HG03558 (cell line): ENCODE measurements at regions not wholly inside any gene's neighbourhood (a gene's known extent, or its start where the extent isn't known, plus 50 kb on each side); places are given as distances from the start of the nearest gene placed in this dataset.

Experiments used
- ATAC-seq: cut with Tn5 transposase; IDR thresholded peaks from one replicate; pipeline ENCODE4 v1.9.1; 2021; ENCODE audit warnings: moderate number of reproducible peaks; ENCODE audit not compliant: unreplicated experiment; ENCODE audit errors: extremely low read depth

DNA sequence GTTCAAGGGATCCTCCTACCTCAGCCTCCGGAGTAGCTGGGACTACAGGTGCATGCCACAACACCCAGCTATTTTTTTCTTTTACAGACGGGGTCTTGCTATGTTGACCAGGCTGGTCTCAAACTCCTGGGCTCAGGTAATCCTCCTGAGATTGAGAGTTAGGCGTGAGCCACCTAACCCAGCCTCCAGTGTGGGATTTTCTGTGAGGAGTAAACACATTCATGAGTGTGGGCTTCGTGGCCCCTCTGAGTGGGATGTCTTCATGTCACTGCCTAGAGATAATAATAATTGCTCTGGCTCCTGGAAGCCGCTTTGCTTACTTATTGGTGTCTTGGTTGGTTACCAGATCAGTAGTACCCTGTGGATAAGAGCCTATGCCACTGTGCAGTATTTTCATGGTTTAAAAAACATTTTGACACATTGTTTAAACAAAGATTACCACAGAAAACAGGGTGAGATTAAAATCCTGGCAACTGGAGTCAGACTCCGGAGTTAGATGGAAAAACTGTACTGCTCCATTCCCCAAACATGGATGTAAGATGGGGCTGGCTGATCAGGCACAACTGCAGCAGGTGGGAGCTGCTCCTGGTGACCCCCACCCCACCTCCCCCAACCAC, 159.1 kb upstream of the RAB4A start:
- no peak for ATAC-seq

DNA sequence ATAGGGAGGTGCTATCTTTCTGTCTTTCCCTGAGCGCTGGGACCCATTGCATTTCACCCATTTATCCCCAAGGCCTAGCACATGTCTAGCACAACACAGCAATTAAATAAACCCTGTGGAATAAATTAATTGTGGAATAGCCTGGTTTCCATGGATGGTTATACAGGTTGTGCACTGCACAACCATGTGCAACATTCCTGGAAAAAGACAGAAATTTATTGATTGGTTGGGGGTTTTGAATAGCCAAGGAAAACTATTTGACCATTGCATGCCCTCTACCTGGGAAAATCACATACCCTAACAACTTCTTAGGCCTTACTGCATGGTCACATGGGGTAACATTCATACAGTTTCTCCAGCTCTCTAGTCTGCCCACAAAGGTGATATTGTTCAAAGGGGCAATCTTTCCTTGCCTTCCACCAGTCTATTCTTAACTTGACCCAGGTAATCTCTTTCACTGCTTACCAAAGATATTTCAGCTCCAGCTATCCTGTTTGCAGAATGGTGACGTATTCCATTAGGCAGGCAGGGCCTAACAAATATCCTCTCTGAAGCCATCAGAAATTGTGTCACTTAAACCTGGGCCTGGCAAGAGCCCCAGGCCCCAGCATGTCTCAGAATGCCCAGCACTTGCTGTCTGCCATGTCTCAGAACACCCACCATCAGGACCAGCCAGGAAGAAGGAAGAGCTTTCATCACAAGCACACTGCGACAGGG, 157.9 kb upstream of the RAB4A start:
- ATAC-seq: no peak

DNA sequence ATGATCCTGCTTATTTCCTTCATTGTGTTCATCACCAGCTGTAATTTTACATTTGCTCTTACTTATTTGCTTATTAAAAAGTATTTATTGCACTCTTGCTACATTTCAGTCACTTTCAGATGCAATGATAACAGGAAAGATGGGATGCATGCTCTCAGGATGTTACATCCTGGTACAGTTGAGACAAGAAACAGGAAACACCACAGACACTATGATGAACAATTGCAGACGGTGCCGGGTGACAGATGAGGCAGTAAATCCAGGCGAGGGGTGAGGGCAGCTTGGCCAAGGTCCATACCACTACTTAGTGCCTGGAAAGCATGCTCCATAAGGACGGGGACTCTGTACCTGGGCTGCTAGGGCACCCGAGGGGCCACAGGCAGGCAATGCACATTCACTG, 156.6 kb upstream of the RAB4A start:
- no peak for ATAC-seq

DNA sequence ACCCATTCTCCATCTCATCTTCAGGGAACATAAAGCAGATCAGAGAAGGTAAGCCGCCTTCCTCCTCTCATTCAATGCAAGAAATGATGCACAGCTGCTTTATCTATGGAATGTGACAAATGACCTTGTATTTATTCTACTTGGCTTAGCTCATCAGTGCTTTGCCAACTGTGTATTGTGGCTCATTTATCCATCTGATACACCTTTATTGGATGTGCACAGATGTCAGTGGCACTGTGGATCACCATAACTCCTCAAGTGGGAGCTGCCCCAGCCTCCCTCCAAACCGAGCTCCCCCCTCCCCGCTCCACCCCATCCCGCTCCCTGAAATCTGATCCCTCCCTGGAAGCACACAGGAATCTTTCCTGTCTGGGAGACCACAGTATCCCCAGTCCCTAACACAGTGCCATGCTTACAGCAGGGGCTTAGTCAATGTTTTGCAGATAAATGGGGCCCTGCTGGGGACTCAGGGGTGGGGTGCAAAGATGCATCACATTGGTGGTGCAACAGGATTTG, 156.0 kb upstream of the RAB4A start:
- no peak for ATAC-seq

DNA sequence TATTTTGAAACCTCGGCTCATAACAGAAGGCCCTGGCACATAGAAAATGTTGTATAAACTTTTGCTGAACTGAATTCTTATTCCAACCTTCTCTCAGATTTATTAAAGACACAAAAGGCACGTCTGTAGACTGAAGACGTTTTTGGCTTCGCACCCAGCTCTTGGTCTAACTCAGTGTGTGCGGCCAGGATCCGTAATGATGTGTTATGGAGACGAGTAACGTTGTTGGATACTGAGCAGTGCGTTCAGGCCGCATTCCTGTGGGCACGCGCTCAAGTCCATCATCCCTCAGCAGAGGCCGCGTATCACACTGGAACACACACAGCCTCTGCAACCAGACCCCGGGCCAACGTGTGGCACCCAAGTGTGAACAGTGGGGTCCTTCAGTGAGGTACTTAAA, 154.8 kb upstream of the RAB4A start:
- ATAC-seq: no peak

DNA sequence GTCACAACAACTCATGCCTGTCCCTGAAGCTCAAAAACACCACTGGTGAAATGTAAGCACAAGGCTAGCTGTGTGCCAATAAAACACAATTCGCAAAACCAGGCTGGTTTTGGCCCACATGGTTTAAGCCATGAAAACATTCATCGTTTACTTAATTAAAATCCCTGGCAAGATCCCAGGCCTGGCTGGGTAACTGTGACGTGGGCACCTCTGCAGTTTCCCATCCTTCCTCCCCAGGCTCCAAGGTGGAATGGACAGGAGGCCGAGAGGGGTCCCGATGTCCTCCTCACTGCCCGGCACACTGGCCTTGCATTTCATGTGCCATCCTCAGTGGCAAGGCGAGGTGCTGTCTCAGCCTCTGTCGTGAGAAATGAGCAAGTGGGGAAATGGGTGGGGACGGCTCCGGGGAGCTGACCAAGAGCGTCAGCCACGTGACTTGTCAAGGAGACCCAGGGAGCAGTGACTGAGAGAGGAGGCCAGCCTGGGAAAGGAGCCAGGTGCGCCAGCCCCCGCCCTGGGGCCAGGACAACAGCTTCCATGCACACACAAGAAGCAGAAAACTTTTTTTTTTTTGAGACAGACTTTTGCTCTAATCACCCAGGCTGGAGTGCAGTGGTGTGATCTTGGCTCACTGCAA, 153.1 kb upstream of the RAB4A start:
- no peak for ATAC-seq

DNA sequence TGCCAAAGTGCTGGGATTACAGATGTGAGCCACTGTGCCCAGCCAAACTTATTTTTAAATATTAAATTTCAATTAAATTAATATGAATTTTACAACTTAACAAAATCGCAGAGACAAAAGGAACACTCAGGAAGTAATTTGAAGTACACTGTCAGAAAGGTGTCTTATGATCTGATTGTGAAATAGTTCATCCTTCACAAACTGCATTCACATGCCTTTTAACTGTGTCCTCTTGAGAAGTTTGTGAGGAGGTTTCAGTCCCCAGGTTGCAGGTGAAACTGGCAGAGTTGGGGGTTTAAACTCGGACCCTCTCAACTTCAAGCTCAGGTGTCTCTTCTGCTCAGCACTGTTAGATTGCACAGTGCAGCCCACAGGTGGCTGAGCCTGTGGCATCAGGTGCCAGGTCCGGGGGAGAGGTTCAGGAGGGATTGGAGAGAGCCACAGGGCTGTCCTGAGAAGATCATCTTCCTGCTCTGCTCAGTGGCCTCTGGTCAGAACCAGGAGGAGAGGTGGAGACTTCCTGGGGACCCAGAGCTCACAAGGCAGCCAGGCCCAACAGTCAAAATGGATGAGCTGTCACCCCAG, 152.3 kb upstream of the RAB4A start:
- no peak for ATAC-seq

DNA sequence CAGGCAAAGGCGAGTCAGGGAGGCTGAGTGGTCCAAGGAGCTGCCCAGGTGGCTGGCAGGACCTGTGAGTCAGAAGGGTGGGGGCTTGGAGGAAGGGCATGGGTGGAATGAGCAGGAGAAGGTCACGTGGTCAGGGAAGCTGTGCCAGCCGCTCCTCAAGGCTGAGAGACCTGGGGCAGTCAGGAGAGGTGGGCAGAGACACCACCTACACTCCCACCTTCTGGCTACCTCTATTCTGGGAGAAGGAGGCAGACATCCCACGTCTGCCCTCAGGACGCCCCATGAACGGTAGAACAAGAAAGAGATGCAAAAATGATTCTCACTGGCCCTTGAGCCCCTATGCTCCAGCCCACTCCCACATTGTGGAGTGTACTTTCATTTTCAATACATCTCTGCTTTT, 151.8 kb upstream of the RAB4A start:
- no peak for ATAC-seq

DNA sequence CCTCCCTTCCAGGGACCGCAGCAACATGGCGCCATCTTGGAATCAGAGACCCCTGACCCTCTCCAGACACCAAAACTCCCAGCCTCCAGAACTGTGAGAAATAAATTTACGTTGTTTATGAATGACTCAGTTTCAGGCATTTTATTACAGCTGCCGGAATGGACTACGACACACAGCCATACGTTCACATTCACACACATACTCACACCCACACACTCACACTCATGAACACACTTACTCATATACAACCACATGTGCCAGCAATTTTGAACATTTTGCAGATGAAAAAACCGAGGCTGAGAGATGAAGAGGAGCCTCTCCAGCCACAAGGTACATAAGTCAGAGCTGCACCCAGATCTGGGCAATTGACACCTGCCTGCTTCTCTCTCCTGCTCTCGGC, 151.0 kb upstream of the RAB4A start:
- no peak for ATAC-seq

DNA sequence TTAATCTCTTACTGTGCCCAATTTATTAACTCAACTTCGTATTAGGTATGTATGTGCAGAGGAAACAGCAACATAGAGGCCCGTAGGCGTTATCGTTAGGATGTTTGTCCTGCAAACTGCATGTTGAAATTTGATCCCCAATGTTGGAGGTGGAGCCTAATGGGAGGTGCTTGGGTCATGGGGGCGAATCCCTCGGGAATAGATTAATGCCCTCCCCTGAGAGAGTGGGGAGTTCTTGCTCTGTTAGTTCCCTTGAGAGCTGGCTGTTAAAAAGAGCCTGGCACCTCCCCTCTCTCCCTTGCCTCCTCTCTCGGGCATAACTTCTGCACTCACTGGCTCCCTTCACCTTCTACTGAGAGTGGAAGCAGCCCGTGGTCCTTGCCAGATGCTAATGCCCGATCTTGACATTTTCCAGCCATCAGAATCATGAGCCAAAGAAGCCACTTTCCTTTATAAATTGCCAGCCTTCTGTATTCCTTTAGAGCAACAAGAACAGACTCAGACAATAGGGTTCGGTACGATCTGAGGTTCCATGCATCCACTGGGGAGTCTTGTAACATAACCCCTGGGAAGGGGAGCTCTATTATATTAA, 149.0 kb upstream of the RAB4A start:
- no peak for ATAC-seq

DNA sequence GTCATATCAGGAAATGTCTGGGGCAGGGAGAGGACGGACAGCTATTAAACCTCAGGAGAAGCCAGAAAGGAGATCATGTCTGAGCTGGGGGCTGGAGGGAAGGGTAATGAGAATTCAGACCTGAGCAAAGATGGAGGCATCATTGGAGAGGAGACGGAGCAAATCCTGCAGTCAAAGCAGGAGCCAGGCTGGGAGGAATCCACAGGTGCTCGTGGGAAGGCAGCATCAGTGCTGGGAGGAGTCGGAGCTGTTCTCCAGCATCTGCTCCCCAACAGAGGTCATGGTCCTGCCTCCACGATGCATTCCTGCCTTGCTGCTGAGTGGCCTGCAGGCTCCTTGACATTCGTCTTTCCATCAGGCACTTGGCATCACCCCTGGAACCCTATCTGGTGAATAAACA, 148.3 kb upstream of the RAB4A start:
- no peak for ATAC-seq

DNA sequence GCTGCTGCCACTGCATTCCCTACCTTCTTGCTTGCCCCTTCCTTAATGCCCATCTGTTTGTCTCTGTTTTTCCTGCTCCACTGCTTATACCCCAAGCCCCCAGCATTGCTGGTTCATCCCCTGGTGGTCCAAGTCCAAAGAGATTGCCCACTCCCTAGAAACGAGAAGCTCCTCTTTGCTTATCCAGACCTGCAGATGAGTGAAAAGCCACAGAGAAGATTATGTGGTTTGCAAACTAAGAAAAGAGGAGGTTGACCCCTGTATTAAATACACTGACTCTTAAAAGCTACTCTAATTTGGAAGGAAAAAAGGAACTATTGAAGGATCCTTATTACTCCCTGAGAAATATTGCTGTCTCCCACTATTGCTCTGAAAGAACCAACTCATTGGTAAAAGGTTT, 146.8 kb upstream of the RAB4A start:
- no peak for ATAC-seq

DNA sequence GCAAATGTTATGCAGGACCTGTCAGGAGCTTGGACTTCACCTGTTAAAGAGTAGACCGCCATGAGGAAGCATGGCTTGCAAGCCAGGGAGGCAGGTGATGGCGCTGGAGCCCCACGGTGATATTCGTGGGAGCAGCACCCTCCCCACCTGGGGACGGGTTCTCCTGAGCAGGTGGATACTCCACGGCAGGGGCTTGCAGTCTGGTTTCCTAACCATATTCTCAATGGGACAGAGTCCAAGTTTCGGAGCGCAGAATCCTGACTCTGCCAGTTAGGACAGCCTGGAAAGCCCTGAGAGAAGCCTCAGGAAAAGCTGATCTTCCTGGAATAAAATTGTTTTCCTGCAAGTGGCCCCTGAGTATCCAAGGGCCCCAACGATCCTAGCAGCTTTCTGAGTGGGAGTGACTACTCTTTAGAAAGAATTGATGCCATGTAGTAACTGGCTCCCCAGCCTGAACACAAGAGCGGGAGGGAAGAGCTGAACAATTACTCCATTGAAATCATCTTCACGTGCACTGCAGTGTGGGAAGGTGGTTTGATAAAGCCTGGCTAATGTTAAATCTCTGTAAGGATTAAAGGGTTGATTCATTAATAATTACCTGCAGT, 146.3 kb upstream of the RAB4A start:
- ATAC-seq: no peak

DNA sequence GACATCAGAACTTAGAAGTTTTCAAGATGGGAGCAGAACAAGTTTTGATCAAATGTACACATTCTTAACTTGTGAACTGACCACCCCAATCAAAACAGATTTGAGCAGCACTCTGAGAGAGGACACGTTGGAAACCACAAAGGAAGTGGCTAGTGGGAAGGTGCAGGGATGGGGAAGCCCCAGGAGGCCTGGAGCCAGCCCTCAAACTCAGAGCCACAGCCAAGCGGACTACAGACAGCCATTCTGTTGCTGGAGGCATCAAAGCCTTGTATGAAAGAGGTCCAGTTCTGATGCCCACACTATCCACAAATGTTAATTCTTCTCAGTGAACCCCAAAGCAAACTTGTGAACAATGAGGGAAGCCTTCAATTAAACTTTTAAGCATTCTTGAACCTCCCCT, 143.6 kb upstream of the RAB4A start:
- ATAC-seq: no peak

DNA sequence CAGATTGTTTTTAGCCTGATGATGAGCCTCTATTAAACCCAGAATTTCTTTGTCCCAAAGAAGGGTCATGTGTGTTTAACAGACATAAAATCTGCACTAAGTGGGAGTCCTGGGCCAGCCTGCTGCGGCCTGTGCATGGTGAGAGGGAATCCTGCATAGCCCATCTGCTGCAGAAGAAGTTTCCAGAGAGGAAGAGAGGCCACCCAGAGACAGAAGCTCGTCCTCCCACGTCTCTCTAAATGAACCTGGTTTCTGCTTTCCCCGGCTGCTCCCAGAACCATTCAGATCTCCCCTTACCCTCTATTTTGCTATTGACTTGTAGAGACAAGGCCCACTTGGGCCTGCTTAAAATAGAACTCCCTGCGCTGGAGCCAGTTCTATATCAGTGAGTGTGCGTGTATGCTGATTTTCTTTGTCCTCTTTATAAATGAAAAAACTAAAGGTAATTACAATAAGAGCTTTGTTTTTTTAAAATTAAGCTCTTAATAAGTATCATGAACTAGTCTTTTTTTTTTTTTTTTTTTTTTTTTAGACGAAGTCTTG, 142.8 kb upstream of the RAB4A start:
- no peak for ATAC-seq

DNA sequence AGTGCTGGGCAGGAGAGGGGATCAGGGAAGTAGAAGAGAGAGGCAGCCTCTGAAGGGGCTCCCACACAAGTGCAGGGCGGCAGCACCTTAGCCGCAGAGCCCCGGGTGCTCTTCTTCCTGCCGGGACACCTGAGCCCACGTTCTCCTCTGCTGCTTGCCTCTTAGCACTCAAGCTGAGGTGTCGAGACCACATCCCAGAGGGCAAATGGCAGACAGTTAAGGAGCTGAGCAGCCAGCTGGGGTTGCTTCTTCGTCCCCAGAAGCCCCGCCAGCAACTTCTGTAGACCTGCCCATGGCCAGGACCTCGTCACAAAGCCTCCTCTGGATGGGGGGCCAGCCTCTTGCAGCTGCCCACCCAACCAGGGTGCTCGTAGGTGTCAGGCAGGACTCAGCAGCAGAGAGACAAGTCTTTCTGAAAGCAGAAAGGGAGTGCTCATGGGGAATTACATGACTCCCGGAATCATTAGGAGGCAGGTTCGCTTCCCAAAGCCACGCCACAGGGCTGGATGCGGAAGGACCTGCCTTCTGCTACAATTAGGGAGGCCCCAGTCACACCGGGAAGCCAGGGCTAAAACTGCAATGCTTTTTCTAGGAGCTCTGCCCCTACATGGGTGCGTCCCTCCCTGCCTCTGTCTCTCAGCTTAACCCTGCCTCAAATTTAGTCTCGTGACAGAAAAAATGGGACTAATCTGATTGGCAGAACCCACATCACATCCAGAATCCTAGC, 141.4 kb upstream of the RAB4A start:
- no peak for ATAC-seq

DNA sequence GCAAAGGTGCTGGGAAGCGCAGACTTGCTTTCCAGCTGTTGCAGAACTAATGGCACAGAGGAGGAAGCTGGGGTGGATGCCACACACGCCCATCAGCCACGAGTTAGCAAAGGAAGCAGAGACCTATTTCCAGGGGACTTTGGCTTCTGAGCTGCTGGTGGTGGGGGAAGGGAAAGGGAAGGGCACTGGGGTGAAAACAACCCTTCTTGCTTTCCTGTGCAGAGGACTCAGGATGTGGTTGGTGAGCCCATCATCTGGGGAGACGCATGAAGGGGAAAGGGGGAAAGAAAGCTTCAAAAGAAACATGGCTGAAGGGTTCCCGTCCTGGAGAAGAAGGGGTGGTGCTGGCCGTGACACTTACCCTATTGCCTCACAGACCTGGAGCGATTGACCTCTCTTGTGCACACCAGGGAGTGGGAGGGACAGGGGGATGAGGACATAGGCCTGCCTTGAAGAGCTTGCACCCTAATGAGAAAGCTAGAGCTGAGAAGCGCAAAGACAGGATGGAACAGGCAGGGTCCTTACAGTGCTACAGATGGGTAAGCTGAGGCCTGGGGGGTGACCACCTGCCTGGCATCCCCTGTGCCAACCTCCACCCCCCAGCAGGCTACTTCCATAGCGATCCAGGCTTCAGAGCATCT, 140.8 kb upstream of the RAB4A start:
- ATAC-seq: no peak

DNA sequence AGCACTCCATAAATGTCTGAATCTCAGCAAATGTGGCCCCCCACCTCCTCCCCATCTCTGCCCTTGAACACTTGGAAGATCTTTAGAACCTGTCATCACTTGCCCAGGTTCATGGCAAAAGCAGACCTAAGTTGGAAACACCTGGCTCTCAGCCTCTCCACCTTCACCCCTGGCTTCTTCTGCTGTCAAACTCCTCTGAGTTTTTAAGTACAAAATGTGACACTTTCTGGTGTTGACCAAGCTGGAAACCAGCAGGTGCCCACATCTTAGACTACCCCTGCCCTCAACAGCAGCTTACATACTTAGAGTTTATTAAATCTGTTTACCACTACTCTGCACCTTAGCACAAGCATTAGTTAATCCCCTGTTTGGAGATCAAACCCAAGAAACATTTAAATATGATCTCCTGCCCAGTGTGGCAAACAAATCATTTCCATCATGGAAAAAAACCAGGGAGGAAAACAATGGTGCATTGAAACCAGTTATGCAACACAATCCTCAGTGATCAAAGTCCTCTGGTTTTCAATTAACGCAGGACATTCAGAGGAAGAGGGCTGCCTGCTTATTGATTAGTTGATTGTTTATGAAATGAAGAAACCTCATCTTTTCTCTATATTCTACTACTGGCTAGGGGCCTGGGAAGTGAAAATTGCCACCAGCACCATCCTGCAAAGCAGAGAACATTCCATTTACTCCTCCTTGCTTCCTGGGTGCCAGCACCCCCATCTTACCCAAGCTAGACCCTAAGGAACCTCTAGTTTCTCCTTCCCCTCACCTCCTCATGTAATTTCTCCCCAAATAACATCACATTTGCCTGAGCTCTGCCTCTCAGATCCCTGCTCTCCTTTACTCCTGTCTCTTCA, 139.4 kb upstream of the RAB4A start:
- no peak for ATAC-seq
